DOHH2 (cell line): ENCODE measurements at regions not wholly inside any gene's neighbourhood (a gene's known extent, or its start where the extent isn't known, plus 50 kb on each side); places are given as distances from the start of the nearest gene placed in this dataset.

Source experiments
- H3F3A ChIP-seq: fragments of 200-600 bp; sonication (generic), shearing (Covaris generic); 2 replicates; pipeline ENCODE4 v1.6.0; 2016; ENCODE audit warnings: antibody characterized with exemption, mild to moderate bottlenecking; ENCODE audit not compliant: control insufficient read depth, insufficient read depth
- H3K27ac ChIP-seq: fragments of 200-600 bp; sonication (generic); 2 replicates; pipeline ENCODE4 v1.5.1; 2014; ENCODE audit warnings: low read depth, mild to moderate bottlenecking, low read length, moderate library complexity
- H3K27me3 ChIP-seq: fragments of 200-600 bp; sonication (generic); 2 replicates; pipeline ENCODE4 v1.6.1; 2014; ENCODE audit warnings: mild to moderate bottlenecking, low read length, mixed read lengths; ENCODE audit not compliant: control insufficient read depth
- H3K36me3 ChIP-seq: fragments of 200-600 bp; sonication (generic); 2 replicates; pipeline ENCODE4 v1.6.1; 2014; ENCODE audit warnings: mild to moderate bottlenecking, low read length, moderate library complexity, mixed read lengths; ENCODE audit not compliant: control insufficient read depth
- H3K4me1 ChIP-seq: fragments of 200-600 bp; sonication (generic); 2 replicates; pipeline ENCODE4 v1.6.1; 2014; ENCODE audit warnings: mild to moderate bottlenecking, low read length, mixed read lengths; ENCODE audit not compliant: control insufficient read depth
- H3K4me2 ChIP-seq: fragments of 200-600 bp; sonication (generic); 2 replicates; pipeline ENCODE4 v1.6.0; 2014; ENCODE audit warnings: mild to moderate bottlenecking, low read length, moderate library complexity
- H3K4me3 ChIP-seq: fragments of 200-600 bp; sonication (generic); 2 replicates; pipeline ENCODE4 v1.5.1; 2014; ENCODE audit warnings: mild to moderate bottlenecking, low read length, mixed read lengths
- H3K79me2 ChIP-seq: fragments of 200-600 bp; sonication (generic); 2 replicates; pipeline ENCODE4 v1.6.1; 2014; ENCODE audit warnings: mild to moderate bottlenecking, low read length, mixed read lengths; ENCODE audit not compliant: control insufficient read depth
- H3K9me2 ChIP-seq: fragments of 200-600 bp; sonication (generic); replicated peaks from 2 replicates; pipeline ENCODE4 v1.6.1; 2014; ENCODE audit warnings: mild to moderate bottlenecking, low read length, mixed read lengths; ENCODE audit not compliant: control insufficient read depth
- H3K9me3 ChIP-seq: fragments of 200-600 bp; sonication (generic); 2 replicates; pipeline ENCODE4 v1.6.1; 2014; ENCODE audit warnings: antibody characterized with exemption, low read length, mixed read lengths; ENCODE audit not compliant: control insufficient read depth, insufficient read depth
- H4K20me1 ChIP-seq: fragments of 200-600 bp; sonication (generic); 2 replicates; pipeline ENCODE4 v1.6.0; 2014; ENCODE audit warnings: low read depth, mild to moderate bottlenecking, antibody characterized with exemption, low read length, moderate library complexity; ENCODE audit not compliant: control insufficient read depth, insufficient read depth
- CTCF ChIP-seq: fragments of 200-600 bp; sonication (generic); IDR thresholded peaks from one replicate; pipeline ENCODE4 v1.5.1; 2014; ENCODE audit warnings: antibody characterized with exemption, mild to moderate bottlenecking, low read depth, low read length; ENCODE audit not compliant: poor library complexity, severe bottlenecking
- EZH2phosphoT487 ChIP-seq: fragments of 200-600 bp; sonication (generic); IDR thresholded peaks from 2 replicates; pipeline ENCODE4 v1.6.1; 2017; ENCODE audit warnings: borderline replicate concordance, mild to moderate bottlenecking, antibody characterized with exemption, low read length, moderate library complexity, mixed read lengths

GRCh38 chr20:60977901-60978300, 274.2 kb upstream of the CDH4 start:
- Histone ChIP-seq H3K79me2 (no peaks in the 10 kb centered on the region), H4K20me1 (no peaks in the 10 kb centered on the region), H3K4me1 (no peaks in the 10 kb centered on the region), H3K27ac (no peak overlapping the region), H3K9me2 (no peaks in the 10 kb centered on the region), H3K4me2 (no peak overlapping the region), H3K4me3 (no peak overlapping the region), H3K36me3 (no peaks in the 10 kb centered on the region), H3F3A (no peaks in the 10 kb centered on the region), H3K27me3 (no peaks in the 10 kb centered on the region), H3K9me3 (peaks cover 7% of the 10 kb centered on the region; the same call in 1 of the 2 replicates)
- TF ChIP-seq EZH2phosphoT487 (no peak), CTCF (no peak)

GRCh38 chr20:60984666-60985065, 267.4 kb upstream of the CDH4 start:
- no peaks in the 10 kb centered on the region for H3F3A ChIP-seq
- H3K79me2 ChIP-seq, result no peaks in the 10 kb centered on the region
- peaks cover 6% of the 10 kb centered on the region; the same call in 1 of the 2 replicates for H3K9me3 ChIP-seq
- no peaks in the 10 kb centered on the region for H3K27me3 ChIP-seq
- no peak overlapping the region for H3K4me2 ChIP-seq
- no peak for TF ChIP-seq EZH2phosphoT487
- no peak for TF ChIP-seq CTCF
- H4K20me1 ChIP-seq, result no peaks in the 10 kb centered on the region
- H3K27ac ChIP-seq, result no peak overlapping the region
- no peaks in the 10 kb centered on the region for H3K4me1 ChIP-seq
- H3K36me3 ChIP-seq, result no peaks in the 10 kb centered on the region
- no peaks in the 10 kb centered on the region for H3K9me2 ChIP-seq
- H3K4me3 ChIP-seq, result no peak overlapping the region

- Histone ChIP-seq H3K4me1 (no peaks in the 10 kb centered on the region), H3F3A (no peaks in the 10 kb centered on the region), H3K79me2 (no peaks in the 10 kb centered on the region), H3K9me3 (0 out of 2 replicates have a peak, but pooled peaks cover 6% of the 10 kb centered on the region), H3K4me2 (no peak overlapping the region), H3K27ac (no peak overlapping the region), H4K20me1 (no peaks in the 10 kb centered on the region), H3K36me3 (no peaks in the 10 kb centered on the region), H3K27me3 (no peaks in the 10 kb centered on the region), H3K4me3 (no peak overlapping the region), H3K9me2 (no peaks in the 10 kb centered on the region)
- TF ChIP-seq EZH2phosphoT487 (no peak), CTCF (no peak)
Measured at GRCh38 chr20:60986506-60987156, 265.4 kb upstream of the CDH4 start.
